ENCODE measurements at regions not wholly inside any gene's neighbourhood (a gene's known extent, or its start where the extent isn't known, plus 50 kb on each side); places are given as distances from the start of the nearest gene placed in this dataset.

GRCh38 chr3:194941956-194942511, 256.4 kb downstream of the FAM43A start:
- Histone ChIP-seq H3K36me3 (ENCODE audit: low read depth) (no peaks in the 10 kb centered on the region), H2AFZ (no peak overlapping the region), H3K4me2 (no peak overlapping the region), H3K27me3 (ENCODE audit: insufficient read depth, low read depth) (no peaks in the 10 kb centered on the region), H4K20me1 (ENCODE audit: insufficient read depth) (no peaks in the 10 kb centered on the region), H3K4me3 (no peak overlapping the region), H3K27ac (no peak overlapping the region), H3K9me2 (ENCODE audit: insufficient read depth) (no peaks in the 10 kb centered on the region), H3K9me3 (ENCODE audit: insufficient read depth, low read depth) (no peaks in the 10 kb centered on the region), H3K4me1 (replicated peaks; ENCODE audit: insufficient read depth) (no peaks in the 10 kb centered on the region), H3F3A (ENCODE audit: insufficient read depth, low read depth) (no peaks in the 10 kb centered on the region), H3K79me2 (ENCODE audit: low read depth) (no peaks in the 10 kb centered on the region)
- no TSS peak for BruUV-seq (replicated peaks)
- intact Hi-C loops (cut with micrococcal nuclease; ENCODE audit: unreplicated experiment): no loop called here
- peak in 1 of 2 experiments; percentile 48 for DNase-seq
- ChIA-PET CTCF (no interaction called here), POLR2A (ENCODE audit: unreplicated experiment) (no interaction called here)
- TF ChIP-seq, protein P1, sequence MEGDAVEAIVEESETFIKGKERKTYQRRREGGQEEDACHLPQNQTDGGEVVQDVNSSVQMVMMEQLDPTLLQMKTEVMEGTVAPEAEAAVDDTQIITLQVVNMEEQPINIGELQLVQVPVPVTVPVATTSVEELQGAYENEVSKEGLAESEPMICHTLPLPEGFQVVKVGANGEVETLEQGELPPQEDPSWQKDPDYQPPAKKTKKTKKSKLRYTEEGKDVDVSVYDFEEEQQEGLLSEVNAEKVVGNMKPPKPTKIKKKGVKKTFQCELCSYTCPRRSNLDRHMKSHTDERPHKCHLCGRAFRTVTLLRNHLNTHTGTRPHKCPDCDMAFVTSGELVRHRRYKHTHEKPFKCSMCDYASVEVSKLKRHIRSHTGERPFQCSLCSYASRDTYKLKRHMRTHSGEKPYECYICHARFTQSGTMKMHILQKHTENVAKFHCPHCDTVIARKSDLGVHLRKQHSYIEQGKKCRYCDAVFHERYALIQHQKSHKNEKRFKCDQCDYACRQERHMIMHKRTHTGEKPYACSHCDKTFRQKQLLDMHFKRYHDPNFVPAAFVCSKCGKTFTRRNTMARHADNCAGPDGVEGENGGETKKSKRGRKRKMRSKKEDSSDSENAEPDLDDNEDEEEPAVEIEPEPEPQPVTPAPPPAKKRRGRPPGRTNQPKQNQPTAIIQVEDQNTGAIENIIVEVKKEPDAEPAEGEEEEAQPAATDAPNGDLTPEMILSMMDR (conservative IDR thresholded peaks at IDR 0.05): no peak
- no peak for TF ChIP-seq EZH2 (IDR thresholded peaks at IDR 0.05; ENCODE audit: low read depth)

GRCh38 chr3:194944526-194944925, 258.8 kb downstream of the FAM43A start:
- H3K9me3 ChIP-seq (ENCODE audit: insufficient read depth, low read depth): no peaks in the 10 kb centered on the region
- no peaks in the 10 kb centered on the region for H3F3A ChIP-seq (ENCODE audit: insufficient read depth, low read depth)
- H3K27me3 ChIP-seq (ENCODE audit: insufficient read depth, low read depth): no peaks in the 10 kb centered on the region
- BruUV-seq (replicated peaks): no TSS peak
- no peaks in the 10 kb centered on the region for H3K36me3 ChIP-seq (ENCODE audit: low read depth)
- no peak overlapping the region for H3K4me3 ChIP-seq
- intact Hi-C loops (cut with micrococcal nuclease; ENCODE audit: unreplicated experiment): no loop called here
- ChIA-PET POLR2A (ENCODE audit: unreplicated experiment) (interaction anchor here (0.6 to 0.7 kb wide), 2 partner anchors 41 to 186 kb away, joined by 3 to 6 read pairs; no protein-coding TSS in a partner anchor), CTCF (no interaction called here)
- H3K79me2 ChIP-seq (ENCODE audit: low read depth): no peaks in the 10 kb centered on the region
- H3K4me1 ChIP-seq (replicated peaks; ENCODE audit: insufficient read depth): no peaks in the 10 kb centered on the region
- no peaks in the 10 kb centered on the region for H4K20me1 ChIP-seq (ENCODE audit: insufficient read depth)
- H3K27ac ChIP-seq: no peak overlapping the region
- H3K4me2 ChIP-seq: no peak overlapping the region
- H3K9me2 ChIP-seq (ENCODE audit: insufficient read depth): no peaks in the 10 kb centered on the region
- no peak for DNase-seq
- TF ChIP-seq, protein P1 (conservative IDR thresholded peaks at IDR 0.05): no peak
- no peak for TF ChIP-seq EZH2 (IDR thresholded peaks at IDR 0.05; ENCODE audit: low read depth)
- H2AFZ ChIP-seq: no peak overlapping the region

DNA sequence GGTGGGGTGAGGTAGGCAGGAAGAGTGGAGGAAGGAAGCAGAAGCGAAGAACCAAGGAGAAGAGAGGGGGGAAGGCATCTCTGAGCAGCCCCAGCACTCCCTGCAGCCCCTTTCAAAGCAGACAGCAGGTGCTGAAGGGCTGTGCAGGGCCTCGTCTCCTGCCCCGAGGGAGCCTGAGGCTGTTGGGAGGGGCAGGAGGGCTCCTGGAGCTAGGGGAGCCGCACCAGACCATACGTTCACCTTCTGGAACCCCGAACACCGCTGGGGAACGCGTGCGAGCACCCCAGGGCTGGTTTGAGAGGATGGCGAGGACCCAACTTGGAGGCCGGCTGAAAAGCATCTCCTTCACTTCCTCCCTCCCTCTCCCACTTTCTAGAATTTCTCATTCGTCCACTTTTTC, 259.8 kb downstream of the FAM43A start:
- Histone ChIP-seq H3K36me3 (ENCODE audit: low read depth) (no peaks in the 10 kb centered on the region), H3K9me2 (ENCODE audit: insufficient read depth) (no peaks in the 10 kb centered on the region), H3K4me2 (no peak overlapping the region), H3K27ac (no peak overlapping the region), H3K27me3 (ENCODE audit: insufficient read depth, low read depth) (no peaks in the 10 kb centered on the region), H3K79me2 (ENCODE audit: low read depth) (no peaks in the 10 kb centered on the region), H2AFZ (no peak overlapping the region), H4K20me1 (ENCODE audit: insufficient read depth) (no peaks in the 10 kb centered on the region), H3K9me3 (ENCODE audit: insufficient read depth, low read depth) (no peaks in the 10 kb centered on the region), H3F3A (ENCODE audit: insufficient read depth, low read depth) (no peaks in the 10 kb centered on the region), H3K4me1 (replicated peaks; ENCODE audit: insufficient read depth) (no peaks in the 10 kb centered on the region), H3K4me3 (no peak overlapping the region)
- intact Hi-C loops (cut with micrococcal nuclease; ENCODE audit: unreplicated experiment): no loop called here
- no TSS peak for BruUV-seq (replicated peaks)
- POLR2A ChIA-PET (ENCODE audit: unreplicated experiment): no interaction called here
- DNase-seq: no peak
- CTCF ChIA-PET: interaction anchor here (0.8 kb wide), 1 partner anchor 230 kb away, joined by 3 read pairs; no protein-coding TSS in a partner anchor
- no peak for TF ChIP-seq EZH2 (IDR thresholded peaks at IDR 0.05; ENCODE audit: low read depth)
- TF ChIP-seq, protein P1 (conservative IDR thresholded peaks at IDR 0.05): no peak
